SK-N-SH treated with all-trans-retinoic acid at 6 μM for 48 hours (cell line): ENCODE measurements at regions not wholly inside any gene's neighbourhood (a gene's known extent, or its start where the extent isn't known, plus 50 kb on each side); places are given as distances from the start of the nearest gene placed in this dataset.

Experiments
- ATAC-seq: fragments of 200-7000 bp; cut with Tn5 transposase; 3 replicates; pipeline ENCODE4 v1.9.1; 2020; ENCODE audit warnings: mild to moderate bottlenecking, moderate library complexity
- ARNTL ChIP-seq: fragments of 450-650 bp; formaldehyde crosslinking; IDR thresholded peaks from 2 replicates; pipeline ENCODE4 v1.5.0; 2020; ENCODE audit warnings: low read depth, mild to moderate bottlenecking, moderate library complexity, borderline replicate concordance
- CREB5 ChIP-seq: fragments of 250-450 bp; sonication (Bioruptor Pico); IDR thresholded peaks from 2 replicates; pipeline ENCODE4 v1.5.1; 2020; ENCODE audit warnings: low read depth, mild to moderate bottlenecking, moderate library complexity
- CSDC2 ChIP-seq: fragments of 250-450 bp; sonication (Bioruptor Pico); IDR thresholded peaks from 2 replicates; pipeline ENCODE4 v1.5.0; 2020; ENCODE audit warnings: mild to moderate bottlenecking, moderate library complexity
- CSRNP3 ChIP-seq: fragments of 250-450 bp; sonication (Bioruptor Pico); IDR thresholded peaks from 2 replicates; pipeline ENCODE4 v1.5.1; 2021; ENCODE audit warnings: mild to moderate bottlenecking, moderate library complexity
- ESRRG ChIP-seq: fragments of 250-450 bp; sonication (Bioruptor Pico); IDR thresholded peaks from 2 replicates; pipeline ENCODE4 v1.6.1; 2021; ENCODE audit warnings: mild to moderate bottlenecking
- GLIS3 ChIP-seq: fragments of 250-450 bp; sonication (Bioruptor Pico); IDR thresholded peaks from 2 replicates; pipeline ENCODE4 v1.5.0; 2020; ENCODE audit warnings: mild to moderate bottlenecking, moderate library complexity
- ISL1 ChIP-seq: fragments of 250-450 bp; sonication (Bioruptor Pico); IDR thresholded peaks from 2 replicates; pipeline ENCODE4 v2.1.2; 2022; ENCODE audit warnings: mild to moderate bottlenecking, moderate library complexity
- OSR1 ChIP-seq: fragments of 250-450 bp; sonication (Bioruptor Pico); IDR thresholded peaks from 2 replicates; pipeline ENCODE4 v1.8.0; 2022; ENCODE audit warnings: moderate library complexity, mild to moderate bottlenecking, inconsistent platforms
- POU6F1 ChIP-seq: fragments of 250-450 bp; sonication (Bioruptor Pico); IDR thresholded peaks from 2 replicates; pipeline ENCODE4 v1.8.0; 2021; ENCODE audit warnings: low read depth, mild to moderate bottlenecking, moderate library complexity, borderline replicate concordance
- PPARA ChIP-seq: fragments of 250-450 bp; sonication (Bioruptor Pico); IDR thresholded peaks from 2 replicates; pipeline ENCODE4 v1.5.0; 2020; ENCODE audit warnings: mild to moderate bottlenecking, borderline replicate concordance
- SNAI2 ChIP-seq: fragments of 250-450 bp; sonication (Bioruptor Pico); IDR thresholded peaks from 2 replicates; pipeline ENCODE4 v1.5.0; 2020; ENCODE audit warnings: mild to moderate bottlenecking, moderate library complexity
- TCF4 ChIP-seq: fragments of 250-450 bp; sonication (Bioruptor Pico); IDR thresholded peaks from 2 replicates; pipeline ENCODE4 v1.8.0; 2021; ENCODE audit warnings: mild to moderate bottlenecking, moderate library complexity, borderline replicate concordance
- TOX ChIP-seq: fragments of 250-450 bp; sonication (Bioruptor Pico); IDR thresholded peaks from 2 replicates; pipeline ENCODE4 v1.8.0; 2021; ENCODE audit warnings: mild to moderate bottlenecking, moderate library complexity, borderline replicate concordance
- TSHZ2 ChIP-seq: fragments of 250-450 bp; sonication (Bioruptor Pico); IDR thresholded peaks from 2 replicates; pipeline ENCODE4 v1.5.0; 2020; ENCODE audit warnings: mild to moderate bottlenecking, moderate library complexity
- ZC3H10 ChIP-seq: fragments of 250-450 bp; sonication (Bioruptor Pico); IDR thresholded peaks from 2 replicates; pipeline ENCODE4 v1.5.1; 2021; ENCODE audit warnings: mild to moderate bottlenecking, moderate library complexity
- ZFP3 ChIP-seq: fragments of 250-450 bp; sonication (Bioruptor Pico); IDR thresholded peaks from 2 replicates; pipeline ENCODE4 v1.5.0; 2020; ENCODE audit warnings: mild to moderate bottlenecking, moderate library complexity
- ZFP30 ChIP-seq: fragments of 450-650 bp; formaldehyde crosslinking; IDR thresholded peaks from 2 replicates; pipeline ENCODE4 v1.5.0; 2022; ENCODE audit warnings: mild to moderate bottlenecking, moderate library complexity
- ZNF565 ChIP-seq: fragments of 450-650 bp; formaldehyde crosslinking; conservative IDR thresholded peaks from 2 replicates; pipeline ENCODE4 v1.5.0; 2020; ENCODE audit warnings: low read depth, mild to moderate bottlenecking, moderate library complexity
- ZNF70 ChIP-seq: fragments of 450-650 bp; formaldehyde crosslinking; IDR thresholded peaks from 2 replicates; pipeline ENCODE4 v1.5.0; 2020; ENCODE audit warnings: mild to moderate bottlenecking, moderate library complexity

- no peak for TF ChIP-seq ESRRG (CRISPR knock-in tag)
- no peak for ATAC-seq
These were observed 163.4 kb upstream of the SYN3 start for GRCh38 chr22:33221568-33221967.

- TF ChIP-seq ZFP3 (CRISPR knock-in tag) = no peak
- no peak for TF ChIP-seq ESRRG (CRISPR knock-in tag)
- no peak for TF ChIP-seq TCF4 (CRISPR knock-in tag)
- no peak for TF ChIP-seq ZFP30 (CRISPR knock-in tag)
- no peak for TF ChIP-seq PPARA (CRISPR knock-in tag)
- no peak for TF ChIP-seq ZNF565 (CRISPR knock-in tag)
- TF ChIP-seq ARNTL = no peak
- TF ChIP-seq TOX (CRISPR knock-in tag) = no peak
- no peak for TF ChIP-seq TSHZ2
- no peak for ATAC-seq
These were observed 162.4 kb upstream of the SYN3 start for GRCh38 chr22:33220476-33221080.

- no peak for ATAC-seq
- TF ChIP-seq ZC3H10 (CRISPR knock-in tag) = no peak
- no peak for TF ChIP-seq SNAI2
- no peak for TF ChIP-seq ZFP30 (CRISPR knock-in tag)
- no peak for TF ChIP-seq POU6F1 (CRISPR knock-in tag)
- TF ChIP-seq GLIS3 (CRISPR knock-in tag) = no peak
- TF ChIP-seq TCF4 (CRISPR knock-in tag) = no peak
- TF ChIP-seq ARNTL = no peak
- no peak for TF ChIP-seq CSRNP3 (CRISPR knock-in tag)
- no peak for TF ChIP-seq CREB5 (CRISPR knock-in tag)
- TF ChIP-seq ISL1 (CRISPR knock-in tag) = no peak
- no peak for TF ChIP-seq ZFP3 (CRISPR knock-in tag)
- TF ChIP-seq ZNF70 (CRISPR knock-in tag) = no peak
- no peak for TF ChIP-seq ZNF565 (CRISPR knock-in tag)
- no peak for TF ChIP-seq TSHZ2
- no peak for TF ChIP-seq OSR1 (CRISPR knock-in tag)
- no peak for TF ChIP-seq TOX (CRISPR knock-in tag)
- no peak for TF ChIP-seq CSDC2
- TF ChIP-seq ESRRG (CRISPR knock-in tag) = no peak
- TF ChIP-seq, all 23 proteins: peak for 0
These were observed 161.6 kb upstream of the SYN3 start for GRCh38 chr22:33219648-33220384.
